Spinal cord (tissue), 9 donors: ENCODE measurements at regions not wholly inside any gene's neighbourhood (a gene's known extent, or its start where the extent isn't known, plus 50 kb on each side); places are given as distances from the start of the nearest gene placed in this dataset.
A peak's percentile ranks its signal among the peaks of the same experiment; 100 is the strongest.

ENCODE experiments used
- DNase-seq, 6 donors: peaks; one replicate each; pipeline versions ENCODE4 v3.0.0 to v3.0.0-alpha.2; 2013 to 2015; ENCODE audit warnings: low spot score in 6 of 6, low read depth in 4 of 6
- H3K27ac ChIP-seq: one replicate; pipeline ENCODE4 v1.5.1; 2013; ENCODE audit warnings: low read depth, low read length, control low read depth
- H3K27me3 ChIP-seq: one replicate; pipeline ENCODE4 v1.6.1; 2013; ENCODE audit warnings: low read length; ENCODE audit not compliant: control insufficient read depth, insufficient read depth
- H3K36me3 ChIP-seq: one replicate; pipeline ENCODE4 v1.6.1; 2013; ENCODE audit warnings: low read length; ENCODE audit not compliant: control insufficient read depth, insufficient read depth
- H3K4me1 ChIP-seq: one replicate; pipeline ENCODE4 v1.6.1; 2013; ENCODE audit warnings: low read length; ENCODE audit not compliant: control insufficient read depth, insufficient read depth
- H3K4me3 ChIP-seq: one replicate; pipeline ENCODE4 v1.5.1; 2013; ENCODE audit warnings: low read depth, low read length, control low read depth
- H3K9me3 ChIP-seq: one replicate; pipeline ENCODE4 v1.6.1; 2013; ENCODE audit warnings: low read length; ENCODE audit not compliant: control insufficient read depth, insufficient read depth
- WGBS: methylation state at CpG from one replicate; pipeline ENCODE4 v1.1.5; 2013; ENCODE audit warnings: missing lambda C conversion rate; ENCODE audit not compliant: insufficient coverage; 5-methylcytosine and 5-hydroxymethylcytosine counted together
- donor health status: healthy.

DNA sequence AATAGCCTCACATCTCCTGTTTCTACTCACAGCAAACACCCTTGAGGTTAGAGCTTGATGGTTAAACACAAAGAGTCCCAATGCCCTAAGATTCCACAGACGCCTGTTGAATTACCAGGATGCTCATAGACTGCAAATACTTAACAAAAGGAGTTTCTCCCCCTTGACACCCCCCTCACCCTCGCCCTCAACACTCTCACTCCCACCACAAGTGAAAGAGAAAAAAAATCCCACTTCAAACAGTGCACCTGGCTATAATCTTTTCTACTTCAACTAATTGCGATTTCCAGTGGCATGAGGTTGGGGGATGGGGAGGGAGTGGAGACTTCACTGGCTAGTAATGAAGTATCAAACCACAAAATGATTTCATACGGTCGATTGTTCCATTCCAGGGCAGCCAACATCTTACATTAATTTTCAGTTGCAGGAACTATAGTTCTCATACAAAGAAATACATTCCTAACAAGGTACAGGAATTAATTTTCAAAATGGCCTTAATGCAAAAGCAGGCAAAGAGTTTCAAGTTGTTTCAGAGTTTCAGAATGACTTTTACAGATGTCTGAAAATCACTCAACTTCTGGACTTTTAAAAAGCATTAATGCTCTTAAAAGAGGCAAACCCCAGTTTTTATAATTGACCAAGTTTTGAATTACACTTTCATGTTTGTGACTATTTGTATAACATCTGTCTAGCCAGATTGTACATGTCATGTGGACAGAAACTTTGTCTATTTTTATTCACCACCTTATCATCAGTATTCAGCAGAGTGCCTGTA, 390.7 kb downstream of the C12orf75 start:
- no peak overlapping the region for H3K4me3 ChIP-seq
- H3K36me3 ChIP-seq: no peaks in the 10 kb centered on the region
- 57% methylated on average over 1 of the region's 5 CpGs for WGBS

DNA sequence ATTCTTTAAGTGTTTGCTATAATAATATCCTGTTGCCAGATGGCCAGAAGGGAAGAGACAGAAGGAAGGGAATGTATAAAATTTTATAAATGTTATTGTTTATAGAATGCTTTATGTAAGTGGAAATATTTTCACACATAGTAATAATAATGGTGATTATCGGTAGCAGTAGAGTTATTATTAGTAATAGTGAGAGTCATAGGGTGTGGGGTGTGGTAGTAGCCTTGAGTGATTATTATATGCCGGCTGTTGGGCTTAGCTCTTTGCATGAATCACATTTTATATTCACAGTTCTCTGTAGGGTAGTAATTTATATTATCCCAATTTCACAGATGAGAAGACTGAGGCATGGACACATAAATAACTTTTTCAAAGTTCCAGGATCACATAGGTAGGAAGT, 391.4 kb downstream of the C12orf75 start:
- Histone ChIP-seq H3K4me1 (no peaks in the 10 kb centered on the region), H3K27me3 (no peaks in the 10 kb centered on the region), H3K9me3 (no peaks in the 10 kb centered on the region), H3K27ac (no peak overlapping the region), H3K36me3 (no peaks in the 10 kb centered on the region), H3K4me3 (no peak overlapping the region)
- WGBS: no CpG with 5 or more reads among the region's 2 CpGs
- no peak for DNase-seq

More for the DNA sequence above, 390.7 kb downstream of the C12orf75 start:
- no peak for DNase-seq
- H3K27ac ChIP-seq: no peak overlapping the region
- no peaks in the 10 kb centered on the region for H3K4me1 ChIP-seq
- no peaks in the 10 kb centered on the region for H3K27me3 ChIP-seq
- H3K9me3 ChIP-seq: no peaks in the 10 kb centered on the region

DNA sequence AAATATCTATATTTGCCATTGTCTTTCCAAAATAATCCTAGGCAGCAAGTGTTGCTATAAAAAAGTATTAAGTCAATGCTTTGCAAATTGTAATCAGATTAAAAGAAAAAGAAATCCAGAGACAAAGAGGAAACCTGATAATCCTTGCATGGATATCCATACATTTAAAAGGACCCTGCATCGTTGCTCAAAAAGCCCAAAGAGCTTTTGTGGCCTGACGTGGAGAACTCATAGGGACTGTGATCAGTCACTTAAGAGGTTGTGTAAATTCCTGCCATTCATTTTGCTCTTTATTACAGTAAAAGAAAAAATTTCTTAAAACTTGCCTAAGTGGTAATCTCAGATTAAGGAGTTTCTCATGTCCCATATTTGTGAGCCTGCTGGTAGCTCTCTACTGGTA, 392.6 kb downstream of the C12orf75 start:
- no peaks in the 10 kb centered on the region for H3K9me3 ChIP-seq
- H3K27me3 ChIP-seq: no peaks in the 10 kb centered on the region
- WGBS: no CpG with 5 or more reads among the region's 2 CpGs
- no peaks in the 10 kb centered on the region for H3K36me3 ChIP-seq
- no peak overlapping the region for H3K27ac ChIP-seq
- H3K4me3 ChIP-seq: no peak overlapping the region
- DNase-seq: no peak
- H3K4me1 ChIP-seq: no peaks in the 10 kb centered on the region

DNA sequence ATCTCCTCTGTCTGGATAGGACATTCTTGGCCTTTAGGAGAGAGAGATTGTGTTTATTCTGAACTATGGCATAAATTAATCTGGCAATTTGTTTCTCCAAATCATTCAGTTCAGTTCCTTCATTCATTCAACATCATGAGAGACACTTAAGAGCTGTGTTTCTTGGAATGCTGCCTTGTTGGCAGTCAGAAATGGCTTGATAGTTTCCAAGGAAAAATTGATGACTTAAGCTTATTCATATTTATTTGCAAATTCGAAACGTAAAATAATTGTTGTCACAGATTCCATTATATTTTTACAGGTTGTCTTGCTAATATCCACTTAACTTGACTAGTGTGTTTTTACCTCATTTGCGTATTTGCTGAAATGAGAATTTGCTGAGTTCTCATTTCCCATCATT, 393.0 kb downstream of the C12orf75 start:
- Histone ChIP-seq H3K27ac (no peak overlapping the region), H3K36me3 (no peaks in the 10 kb centered on the region), H3K9me3 (no peaks in the 10 kb centered on the region), H3K4me1 (no peaks in the 10 kb centered on the region), H3K27me3 (no peaks in the 10 kb centered on the region), H3K4me3 (no peak overlapping the region)
- DNase-seq: peak in 1 of 6 donors; percentile 62
- no CpG with 5 or more reads among the region's 3 CpGs for WGBS

DNA sequence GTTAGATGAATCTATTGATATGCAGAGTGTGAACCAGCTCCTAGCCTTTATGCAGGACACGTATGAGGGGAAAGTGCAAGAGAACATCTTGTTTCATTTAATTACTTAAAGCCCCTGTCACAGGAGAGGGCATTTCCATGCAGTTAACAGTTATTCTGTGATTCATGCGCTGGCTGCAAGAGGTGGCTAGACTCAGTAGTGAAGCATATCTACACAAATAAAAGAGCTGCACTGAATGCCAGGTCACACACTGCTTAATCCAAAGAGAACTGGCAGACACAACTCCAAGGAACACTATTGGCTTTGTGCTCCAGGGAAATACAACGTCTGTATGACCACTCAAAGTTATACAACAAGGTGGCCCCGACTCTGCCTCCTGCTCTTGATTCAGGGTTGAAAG, 394.1 kb downstream of the C12orf75 start:
- H3K4me3 ChIP-seq: no peak overlapping the region
- DNase-seq: peak; percentile 58 to 95 (median 78)
- no peak overlapping the region for H3K27ac ChIP-seq
- H3K27me3 ChIP-seq: no peaks in the 10 kb centered on the region
- no peaks in the 10 kb centered on the region for H3K4me1 ChIP-seq
- WGBS: 14% methylated on average over 1 of the region's 4 CpGs
- H3K9me3 ChIP-seq: no peaks in the 10 kb centered on the region
- H3K36me3 ChIP-seq: no peaks in the 10 kb centered on the region

DNA sequence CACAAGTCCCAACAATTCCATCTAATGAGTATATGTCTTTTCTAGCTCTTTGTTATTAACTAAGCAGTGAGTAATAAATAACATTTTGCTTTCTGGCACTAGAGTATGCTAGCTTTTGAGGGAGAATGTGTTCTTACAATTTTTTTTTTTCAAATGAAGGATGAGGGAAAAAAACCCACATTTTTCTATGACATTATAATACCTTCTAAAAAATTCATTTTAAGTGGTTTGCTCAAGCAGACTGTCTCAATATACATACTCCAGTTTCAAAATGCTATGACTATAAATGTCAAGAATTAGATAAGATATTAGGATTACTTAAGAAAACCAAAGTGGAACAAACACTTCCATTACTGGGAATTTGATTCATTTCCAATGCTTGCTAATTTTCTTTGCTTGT, 394.6 kb downstream of the C12orf75 start:
- no peaks in the 10 kb centered on the region for H3K36me3 ChIP-seq
- no peaks in the 10 kb centered on the region for H3K4me1 ChIP-seq
- H3K27ac ChIP-seq: no peak overlapping the region
- H3K27me3 ChIP-seq: no peaks in the 10 kb centered on the region
- H3K4me3 ChIP-seq: no peak overlapping the region
- DNase-seq: no peak
- no peaks in the 10 kb centered on the region for H3K9me3 ChIP-seq

DNA sequence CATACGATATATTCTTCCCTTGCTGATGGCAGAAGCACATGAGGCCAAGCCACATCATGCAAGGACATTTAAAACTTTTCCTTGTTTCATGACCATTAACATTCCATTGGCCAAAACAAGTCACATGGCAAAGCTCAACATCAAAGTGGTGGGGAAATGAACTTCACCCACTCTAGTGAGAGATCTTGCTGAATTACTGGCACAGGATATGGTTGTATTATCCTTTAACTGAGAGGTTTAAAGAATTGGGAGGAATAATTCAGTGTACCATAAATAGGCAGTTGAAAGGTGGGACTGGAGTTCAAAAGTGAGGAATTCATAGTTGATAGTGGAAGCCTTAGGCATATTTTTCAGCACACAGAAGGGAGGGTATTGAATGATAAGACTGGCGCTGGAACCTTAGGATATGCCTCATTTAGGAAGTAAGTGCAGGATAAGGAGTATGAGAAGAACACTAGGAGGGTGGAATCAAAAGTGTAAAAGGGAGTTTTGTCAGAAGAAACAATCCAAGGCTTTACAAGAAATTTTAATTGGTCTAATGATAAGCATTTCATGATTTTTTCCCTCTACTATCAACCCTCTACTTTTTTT, 398.8 kb downstream of the C12orf75 start:
- WGBS: 86% methylated on average over 1 of the region's 2 CpGs
- H3K27ac ChIP-seq: no peak overlapping the region
- no peaks in the 10 kb centered on the region for H3K36me3 ChIP-seq
- H3K4me3 ChIP-seq: no peak overlapping the region
- H3K4me1 ChIP-seq: no peaks in the 10 kb centered on the region
- H3K9me3 ChIP-seq: no peaks in the 10 kb centered on the region
- H3K27me3 ChIP-seq: no peaks in the 10 kb centered on the region
- DNase-seq: no peak

DNA sequence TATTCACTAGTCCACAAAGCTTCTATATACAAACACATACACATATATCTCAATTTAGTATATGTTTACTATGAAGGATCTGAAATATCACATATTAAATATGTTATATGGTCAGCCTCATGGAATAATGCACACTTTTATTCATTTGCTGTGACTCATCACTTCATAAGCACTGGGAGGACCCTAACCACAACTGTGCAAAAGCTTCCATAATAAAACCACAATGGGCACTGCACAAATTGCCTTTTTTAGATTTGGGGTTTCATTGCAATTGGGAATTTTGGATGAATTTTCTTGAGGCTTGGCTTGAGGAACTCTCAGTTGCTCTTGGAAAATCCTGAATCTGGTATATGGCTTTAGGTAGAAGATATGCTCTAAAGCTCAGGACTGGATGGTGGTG, 399.4 kb downstream of the C12orf75 start:
- no peak for DNase-seq
- Histone ChIP-seq H3K27me3 (no peaks in the 10 kb centered on the region), H3K9me3 (no peaks in the 10 kb centered on the region), H3K4me1 (no peaks in the 10 kb centered on the region), H3K27ac (no peak overlapping the region), H3K36me3 (no peaks in the 10 kb centered on the region), H3K4me3 (no peak overlapping the region)

DNA sequence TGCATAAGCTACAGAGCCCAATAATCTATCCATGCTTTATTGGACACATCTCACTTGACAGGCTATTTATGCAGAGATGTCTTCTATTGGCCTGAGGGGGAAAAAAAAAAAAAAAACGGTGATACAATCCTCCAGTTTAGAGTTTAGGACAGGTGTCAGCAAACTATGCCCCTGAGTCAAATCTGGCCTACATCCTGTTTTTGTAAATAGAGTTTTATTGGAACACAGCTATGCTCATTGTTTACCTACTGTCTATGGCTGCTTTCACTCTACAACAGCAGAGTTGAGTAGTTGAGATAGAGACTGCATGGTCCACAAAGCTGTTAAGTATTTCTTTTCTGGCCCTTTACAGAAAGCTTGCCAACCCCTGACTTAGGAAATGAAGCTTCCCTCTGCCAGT, 403.1 kb downstream of the C12orf75 start:
- no peaks in the 10 kb centered on the region for H3K9me3 ChIP-seq
- H3K27me3 ChIP-seq: no peaks in the 10 kb centered on the region
- no CpG with 5 or more reads among the region's 1 CpG for WGBS
- no peak for DNase-seq
- H3K27ac ChIP-seq: no peak overlapping the region
- H3K4me1 ChIP-seq: peaks cover 11% of the 10 kb centered on the region
- no peak overlapping the region for H3K4me3 ChIP-seq
- no peaks in the 10 kb centered on the region for H3K36me3 ChIP-seq

DNA sequence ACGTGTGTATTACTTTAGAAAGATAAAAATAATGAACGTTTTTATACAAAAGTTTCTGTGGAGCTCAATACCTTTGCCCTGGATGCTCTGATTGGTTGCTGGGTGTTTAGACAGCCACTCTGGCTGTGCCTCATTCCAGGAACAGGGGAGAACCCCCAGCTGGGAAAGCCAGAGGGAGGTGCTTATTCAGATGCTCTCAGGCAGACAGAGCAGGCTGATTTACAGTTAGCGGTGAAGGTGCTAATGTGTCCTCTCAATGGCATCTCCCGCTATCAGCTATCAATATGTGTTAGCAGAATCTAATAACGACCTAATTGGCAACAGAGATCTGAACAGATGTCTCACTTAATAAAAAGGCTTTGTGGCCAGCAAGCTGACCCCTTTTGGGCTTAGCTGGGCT, 402.3 kb downstream of the NUAK1 start:
- H3K27me3 ChIP-seq: no peaks in the 10 kb centered on the region
- H3K27ac ChIP-seq: no peak overlapping the region
- H3K36me3 ChIP-seq: no peaks in the 10 kb centered on the region
- peak in 1 of 6 donors; percentile 45 for DNase-seq
- no peaks in the 10 kb centered on the region for H3K9me3 ChIP-seq
- peaks cover 13% of the 10 kb centered on the region for H3K4me1 ChIP-seq
- no peak overlapping the region for H3K4me3 ChIP-seq
- 52% methylated on average over 3 of the region's 5 CpGs for WGBS
